K562 (cell line): ENCODE measurements at regions not wholly inside any gene's neighbourhood (a gene's known extent, or its start where the extent isn't known, plus 50 kb on each side); places are given as distances from the start of the nearest gene placed in this dataset.

ENCODE experiments used
- GABPB1 ChIP-seq: sonication (generic); formaldehyde crosslinking; IDR thresholded peaks from 2 replicates; pipeline ENCODE4 v1.8.0; 2022; ENCODE audit warnings: mild to moderate bottlenecking, missing genetic modification reagents
- HMBOX1 ChIP-seq: sonication (generic); IDR thresholded peaks from 2 replicates; pipeline ENCODE4 v1.6.1; 2016
- JUN ChIP-seq, 2 experiments: sonication (generic) in 1 of 2; formaldehyde crosslinking in 1 of 2; IDR thresholded peaks; 2 replicates each; pipeline versions ENCODE4 v1.6.1 to v1.8.0; 2012 to 2022; ENCODE audit warnings: borderline replicate concordance in 2 of 2, mild to moderate bottlenecking in 2 of 2, improper control_type of control experiment in 1 of 2, low read depth in 1 of 2, low read length in 1 of 2, missing genetic modification reagents in 1 of 2
- POLR2A ChIP-seq: fragments of 450-650 bp; conservative IDR thresholded peaks from 2 replicates; pipeline ENCODE4 v1.6.1; 2016
- POLR2AphosphoS5 ChIP-seq: IDR thresholded peaks from 2 replicates; pipeline ENCODE4 v1.6.1; 2011; ENCODE audit warnings: mild to moderate bottlenecking, low read depth, low read length, moderate library complexity; ENCODE audit not compliant: control insufficient read depth, insufficient read depth
- SMARCE1 ChIP-seq: fragments of 450-650 bp; IDR thresholded peaks from 2 replicates; pipeline ENCODE4 v1.7.1; 2016; ENCODE audit warnings: mild to moderate bottlenecking
- TCFL5 ChIP-seq: fragments of 250-450 bp; sonication (Bioruptor Pico); conservative IDR thresholded peaks from 2 replicates; pipeline ENCODE4 v1.6.1; 2021; ENCODE audit warnings: mild to moderate bottlenecking, moderate library complexity, matching md5 sums

- TF ChIP-seq TCFL5 (CRISPR knock-in tag) (no peak), JUN (IDR thresholded peaks at IDR 0.05; ENCODE audit: borderline replicate concordance, low read depth, low read length) (no peak), JUN (CRISPR knock-in tag; IDR thresholded peaks at IDR 0.05; ENCODE audit: borderline replicate concordance) (no peak), POLR2A (no peak), HMBOX1 (no peak), GABPB1 (CRISPR knock-in tag) (no peak), SMARCE1 (no peak), POLR2AphosphoS5 (no peak)
These were observed 548.5 kb upstream of the LRRTM4 start for GRCh38 chr2:78070693-78071092.
